ENCODE measurements at regions not wholly inside any gene's neighbourhood (a gene's known extent, or its start where the extent isn't known, plus 50 kb on each side); places are given as distances from the start of the nearest gene placed in this dataset.

GRCh38 chr7:13093160-13093559 is 405.7 kb downstream of the ARL4A start:
- no peak for DNase-seq
- no peaks in the 10 kb centered on the region for H3K9me3 ChIP-seq (replicated peaks; ENCODE audit: control insufficient read depth, low read depth, low read length)
- no peaks in the 10 kb centered on the region for H3K4me1 ChIP-seq (ENCODE audit: control insufficient read depth, insufficient read depth, low read length)
- H3K36me3 ChIP-seq (ENCODE audit: control insufficient read depth, insufficient read depth, low read length): no peaks in the 10 kb centered on the region
- H3K27me3 ChIP-seq (ENCODE audit: control insufficient read depth, insufficient read depth, low read length): no peaks in the 10 kb centered on the region
- H3K27ac ChIP-seq (ENCODE audit: low read length): no peak overlapping the region
- whole genome bisulfite sequencing (ENCODE audit: insufficient coverage): no CpG with 5 or more reads among the region's 1 CpG
- no peak overlapping the region for H3K4me3 ChIP-seq (ENCODE audit: low read length)

- H3K4me1 ChIP-seq (ENCODE audit: control insufficient read depth, insufficient read depth, low read length): no peaks in the 10 kb centered on the region
- WGBS (ENCODE audit: insufficient coverage): no CpG with 5 or more reads among the region's 3 CpGs
- H3K27me3 ChIP-seq (ENCODE audit: control insufficient read depth, insufficient read depth, low read length): no peaks in the 10 kb centered on the region
- no peak overlapping the region for H3K27ac ChIP-seq (ENCODE audit: low read length)
- no peaks in the 10 kb centered on the region for H3K9me3 ChIP-seq (replicated peaks; ENCODE audit: control insufficient read depth, low read depth, low read length)
- DNase-seq: no peak
- no peaks in the 10 kb centered on the region for H3K36me3 ChIP-seq (ENCODE audit: control insufficient read depth, insufficient read depth, low read length)
- no peak overlapping the region for H3K4me3 ChIP-seq (ENCODE audit: low read length)
Measured at GRCh38 chr7:13097499-13097898, 410.1 kb downstream of the ARL4A start.

- no peak overlapping the region for H3K4me3 ChIP-seq (ENCODE audit: low read length)
- H3K27ac ChIP-seq (ENCODE audit: low read length): no peak overlapping the region
- no peaks in the 10 kb centered on the region for H3K4me1 ChIP-seq (ENCODE audit: control insufficient read depth, insufficient read depth, low read length)
- no peaks in the 10 kb centered on the region for H3K36me3 ChIP-seq (ENCODE audit: control insufficient read depth, insufficient read depth, low read length)
- no CpG with 5 or more reads among the region's 4 CpGs for WGBS (ENCODE audit: insufficient coverage)
- no peaks in the 10 kb centered on the region for H3K9me3 ChIP-seq (replicated peaks; ENCODE audit: control insufficient read depth, low read depth, low read length)
- no peak for DNase-seq
- H3K27me3 ChIP-seq (ENCODE audit: control insufficient read depth, insufficient read depth, low read length): no peaks in the 10 kb centered on the region
Measured at GRCh38 chr7:13098161-13098560, 410.7 kb downstream of the ARL4A start.

- Histone ChIP-seq H3K27ac (ENCODE audit: low read length) (no peak overlapping the region), H3K4me3 (ENCODE audit: low read length) (no peak overlapping the region), H3K36me3 (ENCODE audit: control insufficient read depth, insufficient read depth, low read length) (no peaks in the 10 kb centered on the region), H3K9me3 (replicated peaks; ENCODE audit: control insufficient read depth, low read depth, low read length) (no peaks in the 10 kb centered on the region), H3K27me3 (ENCODE audit: control insufficient read depth, insufficient read depth, low read length) (no peaks in the 10 kb centered on the region), H3K4me1 (ENCODE audit: control insufficient read depth, insufficient read depth, low read length) (no peaks in the 10 kb centered on the region)
- 56% methylated on average over 1 of the region's 5 CpGs for WGBS (ENCODE audit: insufficient coverage)
- no peak for DNase-seq
Measured at GRCh38 chr7:13099154-13099795, 411.8 kb downstream of the ARL4A start.

- no peak for DNase-seq
- Histone ChIP-seq H3K4me1 (ENCODE audit: control insufficient read depth, insufficient read depth, low read length) (no peaks in the 10 kb centered on the region), H3K27me3 (ENCODE audit: control insufficient read depth, insufficient read depth, low read length) (no peaks in the 10 kb centered on the region), H3K9me3 (replicated peaks; ENCODE audit: control insufficient read depth, low read depth, low read length) (no peaks in the 10 kb centered on the region), H3K27ac (ENCODE audit: low read length) (no peak overlapping the region), H3K36me3 (ENCODE audit: control insufficient read depth, insufficient read depth, low read length) (no peaks in the 10 kb centered on the region), H3K4me3 (ENCODE audit: low read length) (no peak overlapping the region)
- WGBS (ENCODE audit: insufficient coverage): no CpG with 5 or more reads among the region's 1 CpG
Measured at GRCh38 chr7:13104128-13104527, 416.7 kb downstream of the ARL4A start.

DNA sequence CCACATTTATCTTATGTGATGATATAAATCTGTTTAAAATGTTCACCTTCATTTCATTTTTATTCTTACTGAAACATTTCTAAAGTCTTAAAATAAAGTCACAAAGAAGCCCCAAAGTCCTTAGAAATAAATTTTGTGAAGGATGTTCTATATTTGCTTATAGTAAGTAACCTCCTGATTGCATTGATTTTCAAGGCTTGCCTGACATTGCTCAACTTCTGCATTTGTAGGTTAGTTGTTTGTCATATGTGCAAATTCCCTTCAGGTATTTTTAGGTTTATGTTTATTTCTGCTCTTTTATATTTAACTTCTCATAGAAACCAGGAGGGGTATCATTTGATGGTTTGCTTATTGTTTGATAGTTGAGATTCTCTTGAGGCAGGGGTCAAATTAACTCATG is 417.8 kb downstream of the ARL4A start:
- no peaks in the 10 kb centered on the region for H3K27me3 ChIP-seq (ENCODE audit: control insufficient read depth, insufficient read depth, low read length)
- H3K36me3 ChIP-seq (ENCODE audit: control insufficient read depth, insufficient read depth, low read length): no peaks in the 10 kb centered on the region
- no peak for DNase-seq
- H3K4me3 ChIP-seq (ENCODE audit: low read length): no peak overlapping the region
- no peak overlapping the region for H3K27ac ChIP-seq (ENCODE audit: low read length)
- H3K4me1 ChIP-seq (ENCODE audit: control insufficient read depth, insufficient read depth, low read length): no peaks in the 10 kb centered on the region
- peaks cover 7% of the 10 kb centered on the region for H3K9me3 ChIP-seq (replicated peaks; ENCODE audit: control insufficient read depth, low read depth, low read length)

GRCh38 chr7:13106513-13106912 is 419.1 kb downstream of the ARL4A start:
- WGBS (ENCODE audit: insufficient coverage): no CpG with 5 or more reads among the region's 2 CpGs
- no peak overlapping the region for H3K4me3 ChIP-seq (ENCODE audit: low read length)
- H3K4me1 ChIP-seq (ENCODE audit: control insufficient read depth, insufficient read depth, low read length): no peaks in the 10 kb centered on the region
- DNase-seq: no peak
- no peaks in the 10 kb centered on the region for H3K27me3 ChIP-seq (ENCODE audit: control insufficient read depth, insufficient read depth, low read length)
- peaks cover 7% of the 10 kb centered on the region for H3K9me3 ChIP-seq (replicated peaks; ENCODE audit: control insufficient read depth, low read depth, low read length)
- H3K27ac ChIP-seq (ENCODE audit: low read length): no peak overlapping the region
- no peaks in the 10 kb centered on the region for H3K36me3 ChIP-seq (ENCODE audit: control insufficient read depth, insufficient read depth, low read length)

- Histone ChIP-seq H3K27ac (ENCODE audit: low read length) (no peak overlapping the region), H3K9me3 (replicated peaks; ENCODE audit: control insufficient read depth, low read depth, low read length) (peaks cover 7% of the 10 kb centered on the region), H3K36me3 (ENCODE audit: control insufficient read depth, insufficient read depth, low read length) (no peaks in the 10 kb centered on the region), H3K4me1 (ENCODE audit: control insufficient read depth, insufficient read depth, low read length) (no peaks in the 10 kb centered on the region), H3K27me3 (ENCODE audit: control insufficient read depth, insufficient read depth, low read length) (no peaks in the 10 kb centered on the region), H3K4me3 (ENCODE audit: low read length) (no peak overlapping the region)
- no peak for DNase-seq
Measured at GRCh38 chr7:13107291-13107690, 419.9 kb downstream of the ARL4A start.

DNA sequence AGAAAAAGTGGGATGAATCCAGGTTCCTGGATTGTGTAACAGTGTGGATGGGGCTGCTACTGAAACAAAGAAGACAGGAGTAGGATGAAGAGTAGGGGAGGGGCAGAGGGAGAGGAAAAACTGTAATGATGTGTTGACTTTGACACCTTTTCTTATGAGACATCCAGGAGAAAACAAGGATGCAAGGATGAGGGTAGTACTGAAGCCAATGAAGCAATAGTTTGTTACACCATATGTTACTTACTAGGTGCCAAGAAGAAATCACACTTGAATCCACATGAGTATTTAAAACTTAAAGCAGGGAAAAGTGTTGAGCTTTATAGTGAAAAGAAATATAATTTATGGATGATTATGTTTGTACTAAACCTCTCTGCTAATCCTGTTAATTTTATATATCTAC is 420.6 kb downstream of the ARL4A start:
- H3K27ac ChIP-seq (ENCODE audit: low read length): no peak overlapping the region
- no peak overlapping the region for H3K4me3 ChIP-seq (ENCODE audit: low read length)
- no peaks in the 10 kb centered on the region for H3K27me3 ChIP-seq (ENCODE audit: control insufficient read depth, insufficient read depth, low read length)
- no peaks in the 10 kb centered on the region for H3K4me1 ChIP-seq (ENCODE audit: control insufficient read depth, insufficient read depth, low read length)
- DNase-seq: no peak
- peaks cover 7% of the 10 kb centered on the region for H3K9me3 ChIP-seq (replicated peaks; ENCODE audit: control insufficient read depth, low read depth, low read length)
- no peaks in the 10 kb centered on the region for H3K36me3 ChIP-seq (ENCODE audit: control insufficient read depth, insufficient read depth, low read length)

GRCh38 chr7:13109201-13109600 is 421.8 kb downstream of the ARL4A start:
- WGBS (ENCODE audit: insufficient coverage): 80% methylated on average over 6 of the region's 6 CpGs
- H3K9me3 ChIP-seq (replicated peaks; ENCODE audit: control insufficient read depth, low read depth, low read length): peaks cover 7% of the 10 kb centered on the region
- H3K4me1 ChIP-seq (ENCODE audit: control insufficient read depth, insufficient read depth, low read length): no peaks in the 10 kb centered on the region
- no peak overlapping the region for H3K27ac ChIP-seq (ENCODE audit: low read length)
- DNase-seq: no peak
- no peaks in the 10 kb centered on the region for H3K27me3 ChIP-seq (ENCODE audit: control insufficient read depth, insufficient read depth, low read length)
- H3K4me3 ChIP-seq (ENCODE audit: low read length): no peak overlapping the region
- no peaks in the 10 kb centered on the region for H3K36me3 ChIP-seq (ENCODE audit: control insufficient read depth, insufficient read depth, low read length)

DNA sequence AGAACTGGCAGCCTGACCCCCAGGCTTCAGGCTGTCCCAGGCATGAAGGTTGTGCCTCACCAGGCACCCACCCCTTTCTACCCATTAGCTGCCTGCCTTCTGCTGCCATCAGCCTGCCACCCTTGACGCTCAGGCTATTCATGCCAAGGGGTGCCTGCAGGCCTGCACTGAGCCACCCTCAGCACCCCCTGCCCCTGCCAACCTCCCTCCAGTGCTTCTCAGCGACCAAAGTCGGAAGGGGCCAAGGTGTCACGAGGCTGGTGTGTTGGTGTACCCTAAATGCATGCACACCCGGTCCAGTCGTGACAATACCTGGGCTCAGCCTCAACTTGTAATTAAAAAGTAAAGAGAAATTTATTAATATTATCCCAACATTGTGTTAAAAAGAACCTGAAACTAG is 422.7 kb downstream of the ARL4A start:
- Histone ChIP-seq H3K27me3 (ENCODE audit: control insufficient read depth, insufficient read depth, low read length) (no peaks in the 10 kb centered on the region), H3K36me3 (ENCODE audit: control insufficient read depth, insufficient read depth, low read length) (no peaks in the 10 kb centered on the region), H3K9me3 (replicated peaks; ENCODE audit: control insufficient read depth, low read depth, low read length) (peaks cover 7% of the 10 kb centered on the region), H3K27ac (ENCODE audit: low read length) (no peak overlapping the region), H3K4me3 (ENCODE audit: low read length) (no peak overlapping the region), H3K4me1 (ENCODE audit: control insufficient read depth, insufficient read depth, low read length) (no peaks in the 10 kb centered on the region)
- no CpG with 5 or more reads among the region's 6 CpGs for WGBS (ENCODE audit: insufficient coverage)
- DNase-seq: no peak
